SK-N-MC (cell line): ENCODE measurements at regions not wholly inside any gene's neighbourhood (a gene's known extent, or its start where the extent isn't known, plus 50 kb on each side); places are given as distances from the start of the nearest gene placed in this dataset.

Source experiments
- DNase-seq: peaks from one replicate; pipeline ENCODE4 v3.0.0-alpha.2; 2011; ENCODE audit warnings: low read depth, low spot score
- H3K27ac ChIP-seq: fragments of 200-600 bp; sonication (generic); 2 replicates; pipeline ENCODE4 v1.5.1; 2016; ENCODE audit warnings: mixed run types
- H3K36me3 ChIP-seq: fragments of 200-600 bp; sonication (generic); 2 replicates; pipeline ENCODE4 v1.6.1; 2017; ENCODE audit warnings: antibody characterized with exemption, low read length, mixed read lengths; ENCODE audit not compliant: insufficient read depth
- H3K4me3 ChIP-seq: fragments of 200-600 bp; sonication (generic); 2 replicates; pipeline ENCODE4 v1.5.1; 2016
- H3K9ac ChIP-seq: fragments of 200-600 bp; sonication (generic); 2 replicates; pipeline ENCODE4 v1.8.0; 2017; ENCODE audit warnings: mixed run types, mixed read lengths; ENCODE audit not compliant: insufficient read length
- H3K9me3 ChIP-seq: fragments of 200-600 bp; sonication (generic); 2 replicates; pipeline ENCODE4 v1.6.1; 2017; ENCODE audit warnings: low read depth, mild to moderate bottlenecking, antibody characterized with exemption, low read length, moderate library complexity, mixed read lengths
- EZH2 ChIP-seq: fragments of 200-600 bp; sonication (generic); IDR thresholded peaks from one replicate; pipeline ENCODE4 v1.6.1; 2017; ENCODE audit warnings: antibody characterized with exemption
- FOXP2 ChIP-seq: optimal IDR thresholded peaks from 2 replicates; pipeline ENCODE3; 2011; ENCODE audit warnings: mild to moderate bottlenecking, moderate library complexity; ENCODE audit not compliant: insufficient read depth; ENCODE audit errors: extremely low read length, control extremely low read depth
- POLR2AphosphoS5 ChIP-seq: IDR thresholded peaks from 2 replicates; pipeline ENCODE4 v1.6.1; 2012; ENCODE audit warnings: mild to moderate bottlenecking, low read depth, low read length, borderline replicate concordance

GRCh38 chr4:56209767-56210166 is 177.5 kb downstream of the AASDH start:
- TF ChIP-seq POLR2AphosphoS5 (no peak), EZH2 (no peak), FOXP2 (no peak)
- Histone ChIP-seq H3K9ac (no peak overlapping the region), H3K4me3 (no peak overlapping the region), H3K9me3 (no peaks in the 10 kb centered on the region), H3K36me3 (no peaks in the 10 kb centered on the region), H3K27ac (no peak overlapping the region)
- no peak for DNase-seq

GRCh38 chr4:56208103-56208502 is 179.2 kb downstream of the AASDH start:
- no peak overlapping the region for H3K4me3 ChIP-seq
- no peak for DNase-seq
- no peaks in the 10 kb centered on the region for H3K36me3 ChIP-seq
- no peaks in the 10 kb centered on the region for H3K9me3 ChIP-seq
- H3K27ac ChIP-seq, result no peak overlapping the region
- no peak for TF ChIP-seq POLR2AphosphoS5
- TF ChIP-seq EZH2, result no peak
- no peak for TF ChIP-seq FOXP2
- H3K9ac ChIP-seq, result no peak overlapping the region

- Histone ChIP-seq H3K36me3 (no peaks in the 10 kb centered on the region), H3K9ac (no peak overlapping the region), H3K9me3 (no peaks in the 10 kb centered on the region), H3K4me3 (no peak overlapping the region), H3K27ac (no peak overlapping the region)
- TF ChIP-seq FOXP2 (no peak), EZH2 (no peak), POLR2AphosphoS5 (no peak)
- DNase-seq, result no peak
Observed at GRCh38 chr4:56206258-56206657, 181.0 kb downstream of the AASDH start.

- no peak for TF ChIP-seq POLR2AphosphoS5
- no peak for TF ChIP-seq EZH2
- no peak for TF ChIP-seq FOXP2
Observed at GRCh38 chr4:56200275-56200674, 187.0 kb downstream of the AASDH start.

GRCh38 chr4:56198265-56198664 is 189.0 kb downstream of the AASDH start:
- Histone ChIP-seq H3K27ac (no peak overlapping the region), H3K36me3 (no peaks in the 10 kb centered on the region), H3K9me3 (no peaks in the 10 kb centered on the region), H3K9ac (no peak overlapping the region), H3K4me3 (no peak overlapping the region)
- TF ChIP-seq EZH2, result no peak
- no peak for TF ChIP-seq POLR2AphosphoS5
- no peak for TF ChIP-seq FOXP2
- DNase-seq, result no peak

More at GRCh38 chr4:56200275-56200674, 187.0 kb downstream of the AASDH start:
- H3K27ac ChIP-seq, result no peak overlapping the region
- no peaks in the 10 kb centered on the region for H3K9me3 ChIP-seq
- H3K36me3 ChIP-seq, result no peaks in the 10 kb centered on the region
- no peak overlapping the region for H3K4me3 ChIP-seq
- DNase-seq, result no peak
- no peak overlapping the region for H3K9ac ChIP-seq

- TF ChIP-seq FOXP2 (no peak), POLR2AphosphoS5 (no peak), EZH2 (no peak)
- H3K9ac ChIP-seq, result no peak overlapping the region
- H3K27ac ChIP-seq, result no peak overlapping the region
- no peaks in the 10 kb centered on the region for H3K36me3 ChIP-seq
- DNase-seq, result no peak
- no peaks in the 10 kb centered on the region for H3K9me3 ChIP-seq
- H3K4me3 ChIP-seq, result no peak overlapping the region
Observed at GRCh38 chr4:56197387-56197786, 189.9 kb downstream of the AASDH start.

- Histone ChIP-seq H3K4me3 (no peak overlapping the region), H3K9me3 (no peaks in the 10 kb centered on the region), H3K9ac (no peak overlapping the region), H3K36me3 (peaks cover 4% of the 10 kb centered on the region; the same call in 1 of the 2 replicates), H3K27ac (no peak overlapping the region)
- TF ChIP-seq FOXP2 (no peak), POLR2AphosphoS5 (no peak), EZH2 (no peak)
- DNase-seq, result no peak
Observed at GRCh38 chr4:56195025-56195424, 192.3 kb downstream of the AASDH start.

GRCh38 chr4:56191534-56191933 is 195.8 kb downstream of the AASDH start:
- H3K9ac ChIP-seq, result no peak overlapping the region
- peaks cover 4% of the 10 kb centered on the region; the same call in 1 of the 2 replicates for H3K36me3 ChIP-seq
- H3K27ac ChIP-seq, result no peak overlapping the region
- no peak overlapping the region for H3K4me3 ChIP-seq
- no peak for DNase-seq
- TF ChIP-seq POLR2AphosphoS5 (no peak), FOXP2 (no peak), EZH2 (no peak)
- H3K9me3 ChIP-seq, result no peaks in the 10 kb centered on the region

- H3K9me3 ChIP-seq, result no peaks in the 10 kb centered on the region
- no peak overlapping the region for H3K9ac ChIP-seq
- peaks cover 4% of the 10 kb centered on the region; the same call in 1 of the 2 replicates for H3K36me3 ChIP-seq
- H3K4me3 ChIP-seq, result no peak overlapping the region
- DNase-seq, result no peak
- no peak overlapping the region for H3K27ac ChIP-seq
- TF ChIP-seq FOXP2 (no peak), POLR2AphosphoS5 (no peak)
Observed at GRCh38 chr4:56187688-56188087, 199.6 kb downstream of the AASDH start.
